Calu3 (cell line): ENCODE measurements at regions not wholly inside any gene's neighbourhood (a gene's known extent, or its start where the extent isn't known, plus 50 kb on each side); places are given as distances from the start of the nearest gene placed in this dataset.
"Not testable (repeated sequence)": the region's sequence is repeated elsewhere in the genome, so short reads cannot be mapped to it uniquely, and the experiment has no call there.

Source experiments
- BruUV-seq: library from RNA; stranded (reverse); fragments of 400-500 nt; replicated peaks from 2 replicates; lab custom pipeline; 2021; lab: Mats Ljungman, UMichigan
- CTCF ChIA-PET: fragments of 300-600 bp; sonication (Branson Sonifier 250); formaldehyde crosslinking; loops from one replicate; lab custom pipeline; 2022; ENCODE audit warnings: antibody characterized with exemption; lab: Charles Lee
- DNase-seq: peaks from one replicate; pipeline ENCODE4 v3.0.0; 2022
- H3K27ac Mint-ChIP-seq: one replicate; pipeline ENCODE4 v1.8.0; 2022; ENCODE audit warnings: mixed read lengths; ENCODE audit not compliant: unreplicated experiment
- H3K27me3 Mint-ChIP-seq: one replicate; pipeline ENCODE4 v1.8.0; 2022; ENCODE audit warnings: mixed read lengths; ENCODE audit not compliant: unreplicated experiment
- H3K36me3 Mint-ChIP-seq: one replicate; pipeline ENCODE4 v1.8.0; 2022; ENCODE audit warnings: mild to moderate bottlenecking, moderate library complexity, mixed read lengths; ENCODE audit not compliant: insufficient read depth, unreplicated experiment
- H3K4me1 Mint-ChIP-seq: one replicate; pipeline ENCODE4 v1.8.0; 2022; ENCODE audit warnings: mild to moderate bottlenecking, low read depth, mixed read lengths; ENCODE audit not compliant: unreplicated experiment
- H3K4me3 Mint-ChIP-seq: one replicate; pipeline ENCODE4 v1.8.0; 2022; ENCODE audit warnings: mild to moderate bottlenecking, low read depth, moderate library complexity, mixed read lengths; ENCODE audit not compliant: unreplicated experiment
- H3K9me3 Mint-ChIP-seq: one replicate; pipeline ENCODE4 v1.8.0; 2022; ENCODE audit warnings: low read depth, mixed read lengths; ENCODE audit not compliant: unreplicated experiment
- intact Hi-C: fragments of 100-400 bp; cut with micrococcal nuclease; formaldehyde crosslinking; loops from one replicate; pipeline ENCODE4 v1.10.0; 2022; ENCODE audit not compliant: unreplicated experiment

- H3K4me1 Mint-ChIP-seq, BruUV-seq, H3K27ac Mint-ChIP-seq, H3K9me3 Mint-ChIP-seq, intact Hi-C loops, H3K27me3 Mint-ChIP-seq, H3K4me3 Mint-ChIP-seq, CTCF ChIA-PET, DNase-seq, H3K36me3 Mint-ChIP-seq: not testable (repeated sequence)
These were observed 121.3 kb upstream of the TRIM73 start for GRCh38 chr7:75274114-75274513.
